GM06990 (cell line): ENCODE measurements at regions not wholly inside any gene's neighbourhood (a gene's known extent, or its start where the extent isn't known, plus 50 kb on each side); places are given as distances from the start of the nearest gene placed in this dataset.
"Not testable (repeated sequence)": the region's sequence is repeated elsewhere in the genome, so short reads cannot be mapped to it uniquely, and the experiment has no call there.

Source experiments
- DNase-seq: peaks from one replicate; pipeline ENCODE4 v3.0.0-alpha.2; 2011; ENCODE audit not compliant: insufficient read length; ENCODE audit errors: extremely low read depth
- H3K27me3 ChIP-seq: replicated peaks from 2 replicates; pipeline ENCODE4 v1.6.0; 2011; ENCODE audit warnings: low read length; ENCODE audit not compliant: control insufficient read depth, insufficient read depth
- H3K36me3 ChIP-seq: 2 replicates; pipeline ENCODE4 v1.5.1; 2011; ENCODE audit warnings: low read length; ENCODE audit not compliant: control insufficient read depth, insufficient read depth
- H3K4me3 ChIP-seq: replicated peaks from 2 replicates; pipeline ENCODE4 v1.5.1; 2011; ENCODE audit warnings: low read depth, mild to moderate bottlenecking, control low read depth, low read length
- CTCF ChIP-seq: IDR thresholded peaks from 2 replicates; pipeline ENCODE4 v1.5.1; 2011; ENCODE audit warnings: low read length, control low read depth, mild to moderate bottlenecking, inconsistent platforms; ENCODE audit not compliant: insufficient read depth, poor library complexity, severe bottlenecking

GRCh38 chr1:29801003-29801402, 564.7 kb downstream of the PTPRU start:
- Histone ChIP-seq H3K27me3 (0 out of 2 replicates have a peak, but pooled peaks cover 1% of the 10 kb centered on the region), H3K36me3 (no peaks in the 10 kb centered on the region), H3K4me3 (no peak overlapping the region)
- no peak for DNase-seq
- TF ChIP-seq CTCF, result no peak

DNA sequence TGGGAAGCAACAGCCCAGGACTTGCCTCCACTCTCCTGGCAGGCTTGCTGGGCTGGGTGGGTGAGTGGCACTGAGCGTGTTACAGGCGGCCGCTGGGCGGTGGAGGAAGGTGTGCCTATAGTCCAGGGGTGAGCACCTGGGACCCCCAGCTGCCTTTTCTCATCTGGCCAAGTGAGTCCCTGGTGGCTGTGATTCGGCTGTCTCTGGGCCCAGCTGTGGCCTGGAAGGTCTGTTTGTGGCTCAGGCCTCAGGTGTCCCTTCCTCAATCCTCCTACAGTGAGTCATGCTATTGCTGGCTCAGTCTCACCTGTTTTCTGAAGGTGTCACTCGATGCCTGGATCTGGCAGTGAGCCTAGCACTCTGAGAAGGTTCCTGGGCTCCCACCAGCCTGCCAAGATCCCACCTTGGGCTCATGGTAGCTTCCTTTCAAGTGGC, 564.2 kb downstream of the PTPRU start:
- no peak for TF ChIP-seq CTCF

DNA sequence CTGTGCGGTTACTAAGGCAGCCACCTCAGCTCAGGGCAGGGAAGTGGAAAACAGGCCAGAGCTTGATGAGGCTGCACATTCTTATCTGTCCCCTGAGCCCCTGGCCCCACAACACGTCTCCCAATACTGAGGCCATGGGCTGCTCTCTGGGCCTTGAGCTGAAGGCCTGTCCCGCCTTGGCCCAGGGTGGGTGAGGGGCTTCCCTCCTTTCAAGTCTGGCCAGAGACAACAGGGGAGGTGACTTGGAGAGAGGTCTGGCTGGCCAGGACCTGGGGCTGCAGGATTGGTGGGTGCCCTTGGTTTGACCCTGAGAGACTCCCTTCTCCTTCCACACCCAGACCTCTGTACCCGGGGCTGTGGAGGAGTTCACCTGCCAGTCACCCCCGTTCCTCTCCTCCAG, 563.8 kb downstream of the PTPRU start:
- Histone ChIP-seq H3K27me3 (no peaks in the 10 kb centered on the region), H3K36me3 (no peaks in the 10 kb centered on the region), H3K4me3 (no peak overlapping the region)
- no peak for TF ChIP-seq CTCF
- DNase-seq, result no peak

More for the DNA sequence above, 564.2 kb downstream of the PTPRU start:
- DNase-seq, result no peak
- Histone ChIP-seq H3K27me3 (0 out of 2 replicates have a peak, but pooled peaks cover 1% of the 10 kb centered on the region), H3K4me3 (no peak overlapping the region), H3K36me3 (no peaks in the 10 kb centered on the region)

DNA sequence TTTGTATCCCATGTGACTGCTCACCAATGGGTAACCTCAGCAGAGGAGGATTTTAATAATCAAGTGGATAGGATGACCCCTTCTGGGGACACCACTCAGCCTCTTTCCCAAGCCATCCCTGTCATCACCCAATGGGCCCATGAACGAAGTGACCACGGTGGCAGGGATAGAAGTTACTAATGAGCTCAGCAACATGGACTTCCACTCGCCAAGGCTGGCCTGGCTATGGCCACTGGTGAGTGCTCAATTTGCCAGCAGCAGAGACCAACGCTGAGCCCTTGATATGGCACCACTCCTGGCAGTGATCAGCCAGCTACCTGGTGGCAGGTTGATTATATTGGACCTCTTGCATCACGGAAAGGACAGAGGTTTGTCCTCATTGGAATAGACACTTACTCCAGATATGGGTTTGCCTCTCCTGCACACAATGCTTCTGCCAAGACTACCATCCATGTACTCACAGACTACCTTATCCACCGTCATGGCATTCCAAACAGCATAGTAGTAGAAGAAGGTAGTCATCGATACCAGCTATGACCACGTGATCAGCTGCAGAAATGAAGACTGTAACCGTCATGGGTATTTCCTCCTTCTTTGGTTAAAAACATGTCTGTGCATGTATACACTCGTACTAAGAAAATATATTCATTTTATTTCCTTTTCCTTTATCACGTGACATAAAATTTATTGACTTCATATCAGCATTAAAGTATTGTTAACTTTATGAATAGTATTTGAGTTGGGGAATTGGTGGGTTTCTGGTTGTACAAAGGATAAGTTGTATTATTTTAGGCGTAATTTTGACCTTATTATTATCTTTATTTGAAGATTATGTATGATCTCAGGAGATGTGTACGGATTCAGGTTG, 562.6 kb downstream of the PTPRU start:
- no peak for TF ChIP-seq CTCF
- Histone ChIP-seq H3K27me3 (no peaks in the 10 kb centered on the region), H3K4me3 (no peak overlapping the region), H3K36me3 (no peaks in the 10 kb centered on the region)
- no peak for DNase-seq

- not testable (repeated sequence) for H3K27me3 ChIP-seq, H3K36me3 ChIP-seq, DNase-seq, H3K4me3 ChIP-seq
These were observed 560.8 kb downstream of the PTPRU start for GRCh38 chr1:29797125-29797524.

- H3K36me3 ChIP-seq, H3K27me3 ChIP-seq, DNase-seq, H3K4me3 ChIP-seq: not testable (repeated sequence)
These were observed 559.6 kb downstream of the PTPRU start for GRCh38 chr1:29795965-29796364.
